ENCODE measurements at regions not wholly inside any gene's neighbourhood (a gene's known extent, or its start where the extent isn't known, plus 50 kb on each side); places are given as distances from the start of the nearest gene placed in this dataset.

DNA sequence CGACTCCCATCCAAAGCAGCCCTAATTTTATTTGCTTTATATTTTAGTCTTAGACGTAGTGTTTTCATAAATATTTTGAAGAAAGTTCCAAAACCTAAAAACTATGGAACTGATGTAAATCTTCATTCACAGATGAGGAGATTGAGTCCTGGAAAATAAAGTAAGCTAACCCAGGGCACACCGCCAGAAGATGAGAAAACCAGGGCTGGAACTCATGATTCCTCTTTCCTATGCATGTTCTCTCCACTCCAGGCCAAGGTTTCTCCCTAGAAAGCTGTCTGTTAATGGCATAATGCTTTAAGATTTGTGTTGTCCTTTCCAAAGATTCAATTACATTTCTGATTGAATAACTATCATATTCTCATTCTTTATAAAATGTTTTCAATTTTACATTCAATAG is 78.4 kb upstream of the ZC3H15 start:
- TF ChIP-seq, protein P1, sequence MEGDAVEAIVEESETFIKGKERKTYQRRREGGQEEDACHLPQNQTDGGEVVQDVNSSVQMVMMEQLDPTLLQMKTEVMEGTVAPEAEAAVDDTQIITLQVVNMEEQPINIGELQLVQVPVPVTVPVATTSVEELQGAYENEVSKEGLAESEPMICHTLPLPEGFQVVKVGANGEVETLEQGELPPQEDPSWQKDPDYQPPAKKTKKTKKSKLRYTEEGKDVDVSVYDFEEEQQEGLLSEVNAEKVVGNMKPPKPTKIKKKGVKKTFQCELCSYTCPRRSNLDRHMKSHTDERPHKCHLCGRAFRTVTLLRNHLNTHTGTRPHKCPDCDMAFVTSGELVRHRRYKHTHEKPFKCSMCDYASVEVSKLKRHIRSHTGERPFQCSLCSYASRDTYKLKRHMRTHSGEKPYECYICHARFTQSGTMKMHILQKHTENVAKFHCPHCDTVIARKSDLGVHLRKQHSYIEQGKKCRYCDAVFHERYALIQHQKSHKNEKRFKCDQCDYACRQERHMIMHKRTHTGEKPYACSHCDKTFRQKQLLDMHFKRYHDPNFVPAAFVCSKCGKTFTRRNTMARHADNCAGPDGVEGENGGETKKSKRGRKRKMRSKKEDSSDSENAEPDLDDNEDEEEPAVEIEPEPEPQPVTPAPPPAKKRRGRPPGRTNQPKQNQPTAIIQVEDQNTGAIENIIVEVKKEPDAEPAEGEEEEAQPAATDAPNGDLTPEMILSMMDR (IDR thresholded peaks at IDR 0.05) = no peak
- H3K27me3 ChIP-seq = no peaks in the 10 kb centered on the region
- intact Hi-C loops (cut with DNase I) = no loop called here
- H3K4me3 ChIP-seq = no peak overlapping the region
- no peaks in the 10 kb centered on the region for H3K4me1 ChIP-seq
- peaks cover 0 to 10% (median 0%) of the 10 kb centered on the region in 11 donors for H3K9me3 ChIP-seq
- H3K36me3 ChIP-seq = no peaks in the 10 kb centered on the region
- no peak overlapping the region for H3K27ac ChIP-seq
- no peak for DNase-seq
- no peak for ATAC-seq
- WGBS, 2 donors = 95 to 96% methylated on average over 3 of the region's 3 CpGs

DNA sequence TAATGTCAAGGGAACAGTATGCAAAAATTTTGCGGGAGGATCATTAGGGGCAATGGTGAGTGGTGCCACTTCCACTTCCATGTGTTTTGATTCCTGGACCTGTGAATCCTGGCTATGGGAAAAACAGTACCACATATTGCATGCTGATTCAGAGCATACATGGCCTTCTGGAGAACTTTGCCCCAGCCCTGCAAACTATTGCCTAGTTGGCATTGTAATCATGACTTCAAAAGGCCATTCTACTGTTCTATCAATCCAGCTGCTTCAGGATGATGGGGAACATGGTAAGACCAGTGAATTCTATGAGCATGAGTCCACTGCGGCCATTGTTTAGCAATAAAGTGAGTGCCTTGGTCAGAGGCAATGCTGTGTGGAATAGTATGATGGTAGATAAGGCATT is 75.3 kb upstream of the ZC3H15 start:
- no peaks in the 10 kb centered on the region for H3K36me3 ChIP-seq
- no peak overlapping the region for H3K4me3 ChIP-seq
- TF ChIP-seq, protein P1 (IDR thresholded peaks at IDR 0.05) = no peak
- ATAC-seq = no peak
- H3K4me1 ChIP-seq = no peaks in the 10 kb centered on the region
- peaks cover 0 to 10% (median 0%) of the 10 kb centered on the region in 11 donors for H3K9me3 ChIP-seq
- DNase-seq = no peak
- H3K27ac ChIP-seq = no peak overlapping the region
- intact Hi-C loops (cut with DNase I) = no loop called here
- H3K27me3 ChIP-seq = no peaks in the 10 kb centered on the region
- 96 to 97% methylated on average over 2 of the region's 2 CpGs for WGBS, 2 donors

DNA sequence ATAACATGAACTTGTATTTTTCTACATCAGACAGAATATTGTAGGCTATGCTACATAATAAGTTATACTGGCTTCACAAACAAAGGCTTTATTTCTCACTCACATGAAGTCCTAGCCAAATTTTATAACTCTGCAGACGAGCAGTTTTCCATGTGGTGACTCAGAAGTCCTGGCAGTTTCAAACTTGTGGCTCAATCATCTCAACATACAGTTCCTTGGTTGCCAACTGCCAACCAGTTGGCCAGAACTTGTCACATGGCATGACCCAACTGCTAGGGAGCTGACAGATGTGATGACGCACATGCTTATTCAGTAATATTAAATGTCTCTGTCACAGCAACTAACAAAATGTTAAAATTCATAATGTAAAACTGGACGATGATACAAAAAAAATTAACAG is 63.8 kb upstream of the ZC3H15 start:
- Histone ChIP-seq H3K4me1 (peaks cover 0 to 9% (median 0%) of the 10 kb centered on the region in 9 donors), H3K36me3 (peaks cover 0 to 4% (median 0%) of the 10 kb centered on the region in 9 donors), H3K27me3 (no peaks in the 10 kb centered on the region), H3K9me3 (no peaks in the 10 kb centered on the region), H3K27ac (no peak overlapping the region), H3K4me3 (no peak overlapping the region)
- intact Hi-C loops (cut with DNase I) = no loop called here
- peak in 1 of 2 donors; percentile 11 for DNase-seq
- TF ChIP-seq, protein P1 (IDR thresholded peaks at IDR 0.05) = no peak
- WGBS, 2 donors = 45 to 56% methylated on average over 3 of the region's 3 CpGs
- peak in 4 of 8 donors; percentile 34 to 89 (median 71) for ATAC-seq

DNA sequence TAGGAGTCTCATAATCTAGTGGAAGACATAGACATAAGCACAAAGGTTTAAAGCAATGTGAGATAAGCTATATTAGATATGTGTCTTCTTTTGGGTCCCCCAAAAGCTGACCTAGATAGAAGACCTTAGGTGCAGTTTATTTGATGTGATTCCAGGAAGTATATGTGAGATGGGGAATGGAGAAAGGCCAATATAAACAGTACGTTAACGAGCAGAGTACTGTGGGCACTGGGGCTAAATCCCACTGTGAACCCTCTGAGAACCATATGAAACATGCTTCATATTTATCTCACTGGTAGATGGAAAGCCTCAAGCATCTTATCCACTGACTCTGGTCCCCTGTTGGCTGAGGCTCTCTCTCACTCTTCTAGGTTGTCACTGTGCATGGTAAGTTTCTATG is 62.6 kb upstream of the ZC3H15 start:
- peaks cover 0 to 9% (median 0%) of the 10 kb centered on the region in 9 donors for H3K4me1 ChIP-seq
- TF ChIP-seq, protein P1 (IDR thresholded peaks at IDR 0.05) = no peak
- H3K36me3 ChIP-seq = no peaks in the 10 kb centered on the region
- H3K27me3 ChIP-seq = no peaks in the 10 kb centered on the region
- 79 to 87% methylated on average over 2 of the region's 2 CpGs for WGBS, 2 donors
- intact Hi-C loops (cut with DNase I) = no loop called here
- no peak overlapping the region for H3K4me3 ChIP-seq
- DNase-seq (no peak), ATAC-seq (no peak)
- H3K27ac ChIP-seq = no peak overlapping the region
- H3K9me3 ChIP-seq = no peaks in the 10 kb centered on the region
